HG03095 (cell line): ENCODE measurements at regions not wholly inside any gene's neighbourhood (a gene's known extent, or its start where the extent isn't known, plus 50 kb on each side); places are given as distances from the start of the nearest gene placed in this dataset.

ENCODE experiments used
- ATAC-seq: cut with Tn5 transposase; IDR thresholded peaks from one replicate; pipeline ENCODE4 v1.9.1; 2021; ENCODE audit warnings: moderate library complexity; ENCODE audit not compliant: unreplicated experiment

DNA sequence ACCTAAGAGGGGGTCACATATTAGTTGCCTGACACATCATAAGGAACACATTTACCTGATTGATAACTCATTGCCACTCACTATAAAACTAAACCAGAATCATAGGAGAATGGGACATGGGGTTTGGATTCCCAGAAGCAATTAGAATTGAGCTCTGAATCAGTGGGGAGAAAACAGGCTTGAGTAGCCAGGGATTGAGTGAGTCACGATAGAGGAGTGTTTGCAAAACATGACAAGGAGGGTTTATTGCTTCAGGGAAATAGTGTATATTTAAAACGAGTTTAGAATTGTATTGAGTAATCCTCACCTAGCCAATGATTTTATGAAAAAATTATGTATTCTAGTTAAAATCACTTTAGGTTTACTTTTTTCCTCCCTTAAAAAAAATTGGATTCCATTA, 101.1 kb upstream of the THRB start:
- ATAC-seq, result no peak

DNA sequence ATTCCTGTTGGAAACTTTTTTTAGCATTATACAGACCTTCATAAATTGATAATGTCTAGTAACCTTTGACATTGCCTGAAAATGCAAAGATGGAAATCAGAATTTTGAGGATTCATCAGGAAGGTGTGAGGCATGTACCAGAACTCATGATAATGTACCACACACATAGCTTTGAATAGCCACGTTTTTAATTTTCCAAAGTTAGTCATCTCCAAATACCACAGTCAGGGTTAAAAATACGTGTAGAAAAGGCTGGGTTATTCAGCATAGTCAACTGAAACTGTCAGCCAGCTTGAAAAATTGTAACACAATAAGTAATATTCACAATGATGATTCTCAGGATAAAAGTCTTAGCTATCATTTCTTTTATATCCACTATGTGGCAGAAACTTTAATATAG, 102.0 kb upstream of the THRB start:
- ATAC-seq, result no peak

DNA sequence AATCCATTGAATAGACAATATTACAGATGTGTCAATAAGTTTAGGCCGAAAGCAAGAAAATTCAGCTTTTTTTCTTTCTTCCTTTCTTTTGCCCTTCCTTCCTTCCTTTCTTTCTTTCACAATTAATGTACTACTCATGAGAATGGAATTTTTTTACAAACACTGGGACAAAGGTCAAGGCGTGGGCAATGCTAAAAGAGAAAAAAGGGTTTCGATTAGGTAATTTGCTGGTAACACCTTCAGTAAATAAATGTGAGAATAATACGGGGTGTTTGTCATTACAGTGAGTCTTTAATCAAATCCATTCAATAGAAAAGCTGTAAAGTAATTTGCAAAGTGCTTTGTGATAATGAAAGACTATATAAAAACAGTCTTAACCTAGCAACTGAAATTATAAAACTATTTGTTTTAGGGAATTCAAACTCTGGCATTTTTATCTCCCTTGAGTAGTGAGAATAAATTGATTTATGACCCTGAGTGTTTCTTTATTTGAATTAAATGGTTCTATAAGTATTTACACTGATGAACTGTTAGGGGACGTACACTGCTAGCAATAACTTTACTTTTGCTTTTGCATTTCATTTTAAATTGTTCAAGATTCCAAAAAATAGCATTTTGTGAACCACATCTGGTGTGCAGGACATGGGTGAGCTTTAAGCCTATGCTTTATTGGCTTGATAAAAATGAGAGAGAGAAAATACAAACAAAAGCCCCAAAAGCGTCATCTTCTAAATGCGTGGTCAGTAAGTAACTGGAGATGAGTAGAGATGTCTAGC, 104.2 kb upstream of the THRB start:
- no peak for ATAC-seq

DNA sequence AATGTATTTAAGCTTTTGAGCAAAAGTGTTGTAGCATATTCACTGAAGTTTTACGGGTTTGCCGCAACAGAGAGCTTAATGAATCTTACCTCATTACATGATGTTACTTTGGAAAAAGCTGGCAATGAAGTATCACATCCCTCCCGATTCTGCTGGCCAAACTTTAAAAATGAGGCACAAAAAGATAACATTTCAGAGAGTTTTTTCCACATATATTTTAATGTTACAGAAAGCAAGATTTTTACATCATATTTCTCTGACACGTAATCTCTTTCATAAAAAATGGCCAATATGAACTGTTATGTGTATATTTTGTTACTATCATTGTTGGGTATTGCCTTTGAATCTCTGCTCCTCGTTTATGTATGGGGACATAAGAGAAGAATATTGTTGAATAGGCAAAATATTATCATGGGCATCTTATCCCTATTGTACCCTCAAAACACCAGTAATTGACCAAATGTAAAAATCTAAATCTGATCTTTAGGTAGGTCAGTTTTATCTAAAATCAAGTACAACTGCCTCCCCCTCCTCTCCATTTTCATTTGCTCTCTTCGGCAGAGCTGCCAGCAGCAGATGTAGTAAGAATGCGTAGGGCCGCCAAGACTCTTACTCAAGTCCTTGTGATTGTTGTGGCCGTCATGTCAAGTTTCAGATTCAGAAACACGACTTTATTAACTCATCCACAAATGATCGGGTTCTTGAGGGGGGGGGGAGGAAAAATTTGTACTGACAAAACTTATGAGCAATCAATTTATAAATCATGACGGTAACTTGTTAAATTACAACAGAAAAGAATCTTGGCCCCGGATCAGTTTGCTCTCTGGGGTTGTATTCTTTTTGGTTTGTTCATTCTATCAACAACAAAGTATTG, 106.7 kb upstream of the THRB start:
- ATAC-seq, result no peak

DNA sequence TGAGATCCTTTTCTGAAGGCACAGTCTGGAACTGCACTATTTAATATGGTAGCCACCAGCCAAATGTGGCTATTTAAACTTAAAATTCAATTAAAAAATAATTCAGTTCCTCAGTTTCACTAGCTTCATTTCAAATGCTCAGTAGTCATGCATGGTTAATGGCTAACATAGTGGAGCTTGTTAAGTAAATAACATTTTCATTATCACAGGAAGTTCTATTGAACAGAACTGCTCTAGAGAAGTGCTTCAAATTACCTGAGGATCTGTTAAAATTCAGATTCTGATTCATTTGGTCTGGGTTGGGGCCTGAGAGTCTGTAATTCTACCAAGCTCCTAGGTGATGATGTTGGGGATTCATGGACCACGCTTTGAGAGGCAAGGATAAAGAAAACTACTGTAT, 109.6 kb upstream of the THRB start:
- no peak for ATAC-seq

DNA sequence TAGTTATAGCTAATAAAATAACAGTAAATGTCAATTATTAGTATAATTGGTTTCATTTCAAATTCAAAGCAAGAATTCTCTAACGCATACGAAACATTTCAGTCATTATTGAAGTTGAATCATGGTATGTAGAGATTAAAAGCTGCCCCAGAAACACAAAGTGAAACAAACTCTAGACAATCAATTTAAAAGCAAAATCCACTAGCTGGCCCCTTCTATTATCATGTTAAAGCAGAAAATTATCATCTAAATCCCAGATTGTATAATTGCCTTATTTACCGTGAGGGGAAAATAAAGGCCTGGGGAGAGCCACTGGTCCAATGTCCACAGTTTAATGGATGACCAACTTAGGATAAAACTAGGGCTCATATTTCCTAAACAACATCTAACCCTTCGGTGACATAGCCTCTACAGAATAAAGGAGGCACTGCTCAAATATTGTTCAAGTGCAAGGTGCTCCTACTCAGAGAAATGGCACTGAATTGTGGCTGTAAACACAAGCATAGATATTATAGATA, 110.9 kb upstream of the THRB start:
- no peak for ATAC-seq

DNA sequence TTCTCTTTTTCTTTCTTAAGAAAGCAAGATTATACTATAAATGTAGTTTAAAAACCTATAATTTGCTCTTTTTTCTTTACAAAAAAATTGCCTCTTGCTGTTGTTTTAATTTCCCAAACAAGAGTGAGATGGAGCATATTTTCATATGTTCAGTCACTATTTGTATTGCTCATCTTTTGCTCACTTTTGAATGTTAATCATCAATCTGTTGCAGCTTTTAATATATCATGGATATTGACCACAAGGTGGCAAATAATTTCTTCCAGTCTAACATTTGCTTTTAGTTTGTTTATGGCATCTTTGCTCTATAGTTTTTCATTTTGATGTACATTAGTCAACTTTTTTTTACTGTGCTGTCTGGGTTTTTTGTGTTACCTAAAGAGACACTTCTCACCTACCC, 112.6 kb upstream of the THRB start:
- ATAC-seq, result no peak

DNA sequence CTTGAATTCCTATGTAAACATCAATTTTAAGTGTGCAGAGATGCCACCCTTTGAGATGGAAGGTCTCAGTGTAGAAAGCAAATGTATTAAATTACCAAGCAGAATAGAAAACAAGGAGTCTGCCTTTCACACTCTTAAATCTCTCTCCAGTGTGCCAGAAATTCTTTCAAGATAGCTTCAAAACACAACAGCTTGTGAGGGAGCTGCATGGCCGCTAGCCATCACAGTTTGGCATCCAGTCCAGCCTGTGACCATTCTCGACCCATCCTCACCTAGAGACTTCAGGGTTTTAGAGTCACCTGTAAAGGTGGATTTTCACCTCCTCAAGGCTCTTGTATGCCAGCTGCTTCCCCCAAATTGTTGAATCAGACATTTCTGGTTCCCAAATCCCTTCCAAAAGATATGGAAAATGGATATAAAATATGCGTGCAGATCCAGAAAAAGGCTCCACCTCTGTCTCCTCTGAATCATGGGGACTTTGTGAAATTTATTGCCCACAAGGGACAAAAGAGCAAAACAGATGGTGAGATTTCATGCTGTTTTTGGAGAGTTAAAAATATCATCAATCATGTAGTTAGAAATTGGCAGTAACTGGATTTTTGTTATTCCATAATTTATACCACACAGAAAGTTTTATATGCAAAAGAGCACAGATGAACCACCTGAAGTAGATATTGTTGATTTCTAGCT, 114.2 kb upstream of the THRB start:
- no peak for ATAC-seq

DNA sequence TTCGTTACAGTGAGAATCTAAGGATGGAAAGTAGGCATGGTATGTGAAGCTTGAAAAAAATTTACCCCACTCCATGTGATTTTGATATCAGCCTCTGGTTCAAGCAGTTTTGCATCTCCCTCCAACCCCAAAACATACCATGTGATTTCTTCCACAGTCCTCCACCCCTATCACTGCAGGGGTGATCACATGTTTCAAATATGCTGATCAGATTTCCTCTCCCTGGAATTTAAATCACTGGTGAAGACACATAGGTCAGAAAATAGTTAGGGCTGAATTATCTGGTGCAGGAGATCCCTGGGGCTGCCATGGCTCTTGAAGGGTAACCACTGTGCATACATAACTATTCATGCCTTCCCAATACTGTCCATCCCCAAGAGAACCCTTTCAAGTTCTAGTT, 119.7 kb upstream of the THRB start:
- no peak for ATAC-seq

DNA sequence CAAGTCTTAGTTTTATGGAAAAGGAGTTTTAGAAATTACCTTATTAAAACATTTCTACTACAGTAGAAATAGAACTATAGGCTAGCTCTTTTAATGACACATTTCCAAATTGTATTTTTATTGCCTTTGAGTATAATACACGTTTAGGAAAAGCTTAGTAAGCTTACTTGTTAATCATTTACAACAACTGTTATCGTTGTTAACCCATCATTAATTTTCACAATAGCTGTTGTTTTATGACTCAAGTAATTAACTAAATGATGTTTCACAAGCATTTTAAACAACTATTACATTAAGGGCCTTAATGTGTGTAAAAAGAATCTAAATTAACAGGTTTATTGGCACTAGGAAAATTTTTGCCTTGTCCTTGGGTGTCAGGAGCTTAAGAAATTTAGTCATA, 120.5 kb upstream of the THRB start:
- no peak for ATAC-seq

DNA sequence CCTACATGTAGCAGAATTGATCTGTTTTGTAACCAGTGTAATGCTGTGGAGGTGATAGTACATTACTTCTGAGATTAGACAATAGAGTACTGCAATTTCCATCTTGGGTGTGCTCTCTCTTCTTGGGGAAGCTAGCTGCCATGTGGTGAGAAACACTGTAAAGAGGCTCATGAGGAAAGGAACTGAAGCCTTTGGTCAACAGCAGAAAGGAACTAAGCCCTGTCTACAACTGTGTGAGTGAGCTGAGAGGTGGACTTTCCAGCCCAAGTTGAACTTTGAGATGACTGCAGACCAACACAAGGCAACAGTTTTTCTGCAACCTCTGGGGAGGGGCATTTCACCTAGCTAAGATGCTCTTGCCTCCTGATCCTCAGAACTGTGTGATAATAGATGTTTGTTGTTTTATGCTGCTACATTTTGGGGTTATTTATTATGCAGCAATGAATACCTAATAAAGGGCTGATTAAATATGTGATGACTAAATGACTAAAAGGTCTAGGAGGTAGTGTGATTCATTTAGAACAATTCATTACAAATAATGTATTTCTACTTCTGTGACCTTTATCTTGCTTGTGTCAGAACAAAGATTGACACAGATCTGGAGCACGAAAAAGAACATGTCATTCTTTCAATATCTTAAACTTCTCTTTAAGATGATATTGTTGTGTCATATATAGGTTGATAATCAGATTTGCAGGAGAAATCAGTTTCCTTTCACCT, 121.6 kb upstream of the THRB start:
- ATAC-seq, result no peak

DNA sequence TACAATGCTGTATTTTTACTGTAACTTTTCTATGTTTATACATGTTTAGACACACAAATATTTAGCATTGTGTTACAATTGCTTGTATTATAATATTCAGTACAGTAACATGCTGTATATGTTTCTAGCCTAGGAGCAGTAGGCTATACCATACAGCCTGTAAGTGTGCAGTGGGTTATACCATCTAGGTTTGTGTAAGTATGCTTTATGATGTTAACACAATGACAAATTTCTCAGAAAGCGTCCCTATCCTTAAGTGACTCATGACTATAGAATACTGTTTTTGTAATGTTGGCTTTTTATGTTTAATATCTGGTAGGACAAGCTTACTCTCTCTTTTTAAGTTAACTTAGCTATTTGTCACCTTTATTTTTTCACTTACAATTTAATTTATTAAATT, 127.5 kb upstream of the THRB start:
- ATAC-seq, result no peak

DNA sequence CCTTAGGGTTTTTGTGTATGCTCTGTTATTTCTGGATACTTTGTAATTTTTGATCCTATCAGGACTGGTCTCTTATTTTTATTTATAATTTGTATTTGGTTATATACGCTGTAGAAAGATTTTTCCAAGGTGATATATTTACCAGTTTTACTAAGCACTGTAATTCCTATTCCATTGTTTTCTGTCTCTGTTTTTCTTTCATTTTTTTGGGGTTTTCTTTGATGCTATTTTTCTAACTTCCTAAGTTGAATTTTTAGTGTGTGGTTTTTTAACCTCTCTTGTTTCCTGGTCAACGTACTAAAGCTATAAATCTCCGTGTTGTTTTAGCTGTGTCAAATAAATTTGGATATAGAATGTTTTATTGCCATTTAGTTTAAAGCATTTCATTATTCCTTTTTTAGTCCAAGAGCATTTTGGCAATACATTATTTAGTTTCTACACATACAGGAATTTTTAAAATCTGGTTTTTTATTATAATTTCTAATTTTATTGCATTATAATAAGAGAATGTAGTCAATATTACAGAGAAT, 128.1 kb upstream of the THRB start:
- no peak for ATAC-seq

DNA sequence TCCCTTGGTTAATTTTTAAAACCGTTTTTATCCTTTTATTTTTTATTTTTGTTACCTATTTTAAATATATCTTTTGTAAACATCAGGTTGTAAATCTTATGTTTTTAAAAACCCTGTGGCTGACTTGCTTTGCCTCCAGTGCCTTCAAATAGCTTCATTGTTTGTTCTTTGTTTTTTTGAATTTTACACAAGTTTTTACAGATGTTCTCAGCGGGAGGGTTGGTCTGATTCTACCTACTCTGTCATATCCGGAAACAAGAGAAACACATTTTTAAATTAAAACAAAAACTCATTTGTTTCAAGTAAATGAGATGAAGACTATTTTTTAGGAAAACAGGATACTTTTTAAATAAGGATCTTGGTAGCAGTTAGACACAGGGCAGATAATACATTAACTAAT, 129.0 kb upstream of the THRB start:
- ATAC-seq, result no peak

DNA sequence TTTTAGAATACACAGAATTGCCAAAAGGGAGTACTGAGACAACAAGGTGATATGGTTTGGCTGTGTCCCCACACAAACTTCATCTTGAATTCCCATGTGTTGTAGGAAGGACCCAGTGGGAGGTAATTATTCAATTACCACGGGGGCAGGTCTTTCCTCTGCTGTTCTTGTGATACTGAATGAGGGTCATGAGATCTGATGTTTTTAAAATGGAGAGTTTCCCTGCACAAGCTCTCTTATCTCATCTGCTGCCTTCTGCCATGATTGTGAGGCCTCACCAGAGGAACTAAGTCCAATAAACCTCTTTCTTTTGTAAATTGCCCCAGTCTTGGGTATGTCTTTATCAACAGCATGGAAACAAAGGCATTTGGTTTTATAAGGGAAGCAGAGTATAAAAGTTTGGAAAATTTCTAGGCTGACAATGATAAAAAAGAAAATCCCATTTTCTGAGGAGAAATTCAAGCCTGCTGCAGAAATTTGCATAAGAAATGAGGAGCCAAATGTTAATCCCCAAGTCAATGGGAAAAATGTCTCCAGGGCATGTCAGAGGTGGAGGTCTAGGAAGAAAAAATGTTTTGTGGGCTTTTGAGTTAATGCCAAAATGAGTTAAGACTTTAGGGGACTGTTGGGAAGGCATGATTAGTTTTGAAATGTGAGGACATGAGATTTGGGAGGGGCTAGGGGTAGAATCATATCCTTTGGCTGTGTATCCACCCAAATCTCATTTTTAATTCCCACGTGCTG, 130.5 kb upstream of the THRB start:
- no peak for ATAC-seq

DNA sequence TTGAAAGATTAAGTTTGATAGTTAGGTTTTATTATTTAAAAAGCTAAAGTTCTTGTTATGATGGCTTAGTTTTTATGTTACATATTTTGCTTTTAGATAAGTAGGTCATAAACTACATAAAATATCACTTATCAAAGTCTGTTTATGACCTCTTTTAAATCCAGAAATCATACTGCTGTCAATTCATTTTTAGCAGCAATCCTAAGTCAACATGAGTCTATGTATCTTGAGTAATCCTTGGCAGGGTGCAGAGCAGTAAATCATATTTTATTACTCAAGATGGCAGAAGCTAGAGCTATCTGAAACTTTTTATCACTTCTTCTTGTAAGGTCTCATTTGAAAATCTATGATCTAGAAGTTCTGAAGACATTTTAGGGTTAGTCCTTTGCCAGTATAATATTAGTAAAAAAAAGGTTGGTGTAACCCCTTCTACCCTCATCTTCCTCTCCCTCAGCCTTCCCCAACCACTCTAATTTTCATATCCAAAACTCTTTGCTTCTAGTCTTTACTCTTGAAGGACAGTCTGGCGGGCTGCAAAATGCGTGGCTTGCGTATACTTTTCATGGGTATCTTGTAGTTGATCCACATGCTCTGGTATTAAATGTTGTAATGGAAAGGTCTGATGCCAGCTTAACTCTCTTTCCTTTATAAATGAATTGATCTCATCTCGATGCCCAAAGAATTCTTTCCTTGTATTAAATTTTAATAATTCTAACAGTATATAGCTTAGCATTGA, 134.0 kb upstream of the THRB start:
- no peak for ATAC-seq

DNA sequence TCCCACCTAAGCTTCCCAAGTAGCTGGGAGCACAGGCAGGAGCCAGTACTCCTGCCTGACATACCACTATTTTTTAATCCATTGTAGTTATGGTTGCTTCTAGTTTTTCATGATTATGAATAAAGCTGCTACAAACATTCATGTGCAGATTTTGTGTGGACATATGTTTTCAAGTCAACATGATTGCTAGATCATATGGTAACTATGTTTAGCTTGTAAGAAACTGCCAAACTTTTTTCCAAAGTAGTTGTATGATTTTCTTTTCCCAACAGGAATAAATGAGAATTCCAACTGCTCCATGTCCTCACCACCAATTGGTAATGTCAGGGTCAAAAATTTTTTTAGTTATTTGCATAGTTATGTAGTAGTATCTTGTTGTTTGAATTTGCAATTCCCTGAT, 136.8 kb upstream of the THRB start:
- ATAC-seq, result no peak

DNA sequence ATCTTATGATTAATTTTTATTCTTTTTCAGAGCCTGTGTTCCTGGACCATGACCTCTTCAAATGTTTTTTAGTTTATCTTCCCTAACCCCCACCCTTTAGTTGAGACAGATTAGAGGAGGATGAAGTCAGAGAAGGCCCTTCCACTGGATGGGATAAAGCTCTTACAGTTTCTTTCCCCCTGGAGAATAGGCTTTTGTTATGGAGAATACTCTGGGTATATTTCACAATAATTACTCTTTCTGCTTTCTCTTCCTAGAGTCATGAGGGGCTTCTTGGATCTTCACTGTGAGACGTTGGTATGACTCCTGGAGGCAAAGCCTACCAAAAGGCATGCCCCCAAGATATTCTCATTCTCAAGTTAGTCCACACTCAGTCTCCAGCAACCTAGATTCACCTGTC, 144.4 kb upstream of the THRB start:
- ATAC-seq, result no peak
